WTC11 (cell line): ENCODE measurements at regions not wholly inside any gene's neighbourhood (a gene's known extent, or its start where the extent isn't known, plus 50 kb on each side); places are given as distances from the start of the nearest gene placed in this dataset.

ENCODE experiments used
- ATAC-seq: fragments of 200-7000 bp; cut with Tn5 transposase; 2 replicates; pipeline ENCODE4 v1.10.0; 2021; ENCODE audit warnings: mild to moderate bottlenecking, moderate library complexity
- CTCF ChIA-PET: fragments of 300-600 bp; sonication (Branson Sonifier 250); formaldehyde crosslinking; loops from one replicate; lab custom pipeline; 2021; ENCODE audit warnings: antibody characterized with exemption; lab: Charles Lee
- POLR2A ChIA-PET: fragments of 350-600 bp; sonication (Branson Sonifier 250); formaldehyde crosslinking; loops from one replicate; lab custom pipeline; 2021; ENCODE audit warnings: antibody characterized with exemption; lab: Charles Lee
- DNase-seq: peaks from one replicate; pipeline ENCODE4 v3.0.0; 2021; ENCODE audit warnings: low spot score
- H3K27ac Mint-ChIP-seq: 2 replicates; pipeline ENCODE4 v1.8.0; 2021; ENCODE audit warnings: mixed read lengths
- H3K27me3 Mint-ChIP-seq: 2 replicates; pipeline ENCODE4 v1.8.0; 2021; ENCODE audit warnings: low read depth, mild to moderate bottlenecking, moderate library complexity, mixed read lengths
- H3K36me3 Mint-ChIP-seq: 2 replicates; pipeline ENCODE4 v1.8.0; 2021; ENCODE audit warnings: mixed read lengths
- H3K4me1 Mint-ChIP-seq: 2 replicates; pipeline ENCODE4 v1.8.0; 2022; ENCODE audit warnings: mixed read lengths
- H3K4me3 Mint-ChIP-seq: 2 replicates; pipeline ENCODE4 v1.8.0; 2021; ENCODE audit warnings: mild to moderate bottlenecking, moderate library complexity, mixed read lengths
- H3K9me3 Mint-ChIP-seq: 2 replicates; pipeline ENCODE4 v1.8.0; 2021; ENCODE audit warnings: mixed read lengths
- AFF4 ChIP-seq: sonication (generic); formaldehyde crosslinking; IDR thresholded peaks from 2 replicates; pipeline ENCODE4 v1.8.1; 2023; ENCODE audit warnings: mild to moderate bottlenecking, missing genetic modification reagents, borderline replicate concordance
- ARID4B ChIP-seq: sonication (generic); formaldehyde crosslinking; IDR thresholded peaks from 2 replicates; pipeline ENCODE4 v1.8.0; 2023; ENCODE audit warnings: missing genetic modification reagents, mild to moderate bottlenecking, borderline replicate concordance
- E2F4 ChIP-seq: sonication (generic); formaldehyde crosslinking; IDR thresholded peaks from 2 replicates; pipeline ENCODE4 v1.8.1; 2022; ENCODE audit warnings: low read depth, mild to moderate bottlenecking, moderate library complexity, missing genetic modification reagents, borderline replicate concordance
- ETV6 ChIP-seq: sonication (generic); formaldehyde crosslinking; IDR thresholded peaks from 2 replicates; pipeline ENCODE4 v1.8.1; 2022; ENCODE audit warnings: mild to moderate bottlenecking, missing genetic modification reagents
- GABPB1 ChIP-seq: sonication (generic); formaldehyde crosslinking; IDR thresholded peaks from 2 replicates; pipeline ENCODE4 v1.8.1; 2023; ENCODE audit warnings: mild to moderate bottlenecking, missing genetic modification reagents
- MLX ChIP-seq: sonication (generic); formaldehyde crosslinking; IDR thresholded peaks from 2 replicates; pipeline ENCODE4 v1.8.1; 2023; ENCODE audit warnings: mild to moderate bottlenecking, missing genetic modification reagents, moderate library complexity
- NFATC4 ChIP-seq: fragments of 250-450 bp; sonication (Bioruptor Pico); IDR thresholded peaks from 2 replicates; pipeline ENCODE4 v1.9.0; 2021; ENCODE audit warnings: mild to moderate bottlenecking
- NFE2L1 ChIP-seq: sonication (generic); formaldehyde crosslinking; IDR thresholded peaks from 2 replicates; pipeline ENCODE4 v1.8.1; 2023; ENCODE audit warnings: missing genetic modification reagents
- PRRX2 ChIP-seq: fragments of 250-450 bp; sonication (Bioruptor Pico); IDR thresholded peaks from 2 replicates; pipeline ENCODE4 v1.8.0; 2021; ENCODE audit warnings: mild to moderate bottlenecking
- RELA ChIP-seq: sonication (generic); formaldehyde crosslinking; IDR thresholded peaks from 2 replicates; pipeline ENCODE4 v1.8.1; 2022; ENCODE audit warnings: missing genetic modification reagents, mild to moderate bottlenecking, borderline replicate concordance
- SMAD4 ChIP-seq: sonication (generic); formaldehyde crosslinking; IDR thresholded peaks from 2 replicates; pipeline ENCODE4 v1.8.0; 2022; ENCODE audit warnings: mild to moderate bottlenecking, missing genetic modification reagents
- TCF7 ChIP-seq: sonication (generic); formaldehyde crosslinking; IDR thresholded peaks from 2 replicates; pipeline ENCODE4 v1.8.0; 2022; ENCODE audit warnings: mild to moderate bottlenecking, low read depth, missing genetic modification reagents, moderate library complexity
- ZBTB21 ChIP-seq: sonication (generic); formaldehyde crosslinking; IDR thresholded peaks from 2 replicates; pipeline ENCODE4 v1.8.1; 2023; ENCODE audit warnings: mild to moderate bottlenecking, missing genetic modification reagents, borderline replicate concordance
- ZNF121 ChIP-seq: sonication (generic); formaldehyde crosslinking; IDR thresholded peaks from 2 replicates; pipeline ENCODE4 v1.8.0; 2023; ENCODE audit warnings: missing genetic modification reagents
- ZNF263 ChIP-seq: sonication (generic); formaldehyde crosslinking; IDR thresholded peaks from 2 replicates; pipeline ENCODE4 v1.8.1; 2022; ENCODE audit warnings: low read depth, mild to moderate bottlenecking, moderate library complexity, missing genetic modification reagents
- ZNF423 ChIP-seq: fragments of 250-450 bp; sonication (Bioruptor Pico); IDR thresholded peaks from 2 replicates; pipeline ENCODE4 v2.1.2; 2022; ENCODE audit warnings: mild to moderate bottlenecking, moderate library complexity
- TF ChIP-seq, protein P1 (sequence below): sonication (generic); formaldehyde crosslinking; IDR thresholded peaks from 2 replicates; pipeline ENCODE4 v1.8.0; 2022; ENCODE audit warnings: mild to moderate bottlenecking, missing genetic modification reagents
- TF ChIP-seq, protein P2 (sequence below): sonication (generic); formaldehyde crosslinking; IDR thresholded peaks from 2 replicates; pipeline ENCODE4 v1.8.1; 2022; ENCODE audit warnings: low read depth, missing genetic modification reagents, borderline replicate concordance

DNA sequence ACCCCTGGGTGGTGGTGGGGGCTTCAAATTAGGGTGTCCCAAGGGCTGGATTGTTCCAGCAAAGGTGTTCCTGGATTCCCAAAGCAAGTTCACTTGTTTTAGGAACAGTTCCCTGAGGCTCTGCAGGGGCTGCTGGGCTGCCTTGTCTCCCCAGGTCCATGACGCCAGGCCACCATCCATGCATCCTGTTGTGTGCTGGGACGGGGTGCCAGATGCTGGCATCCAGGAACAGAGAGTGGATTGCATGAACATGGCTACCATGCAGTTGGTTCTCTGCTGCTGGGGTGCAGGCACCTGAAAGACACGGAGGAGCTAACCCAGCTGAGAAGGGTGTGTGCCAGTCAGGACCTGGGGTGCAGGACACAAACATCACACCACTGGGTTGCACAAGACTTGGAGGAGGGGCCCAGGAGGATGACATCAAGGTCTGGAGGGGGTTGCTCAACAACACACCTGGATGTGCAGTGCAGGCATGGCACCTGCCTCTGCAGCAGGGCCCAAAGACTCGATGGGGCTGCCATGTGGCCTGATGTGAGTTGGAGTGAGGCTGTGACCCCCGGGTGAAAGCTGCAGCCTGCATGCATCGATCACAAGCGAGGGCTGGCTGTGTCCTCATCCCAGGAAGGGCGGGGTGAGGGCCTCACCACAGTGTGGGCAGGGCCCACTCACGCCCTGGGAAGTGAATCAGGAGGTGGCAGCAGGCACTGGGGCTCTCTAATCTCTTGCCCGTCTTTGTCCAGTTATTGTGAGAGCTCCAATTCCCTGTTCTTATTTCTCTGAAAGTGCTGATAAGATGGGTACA lies 74.0 kb upstream of the CLDN5 start (continued):
- no peak for TF ChIP-seq NFE2L1 (CRISPR knock-in tag)
- TF ChIP-seq MLX = no peak
- TF ChIP-seq ARID4B = no peak
- TF ChIP-seq NFATC4 (CRISPR knock-in tag) = no peak
- no peak for TF ChIP-seq ZBTB21 (CRISPR knock-in tag)
- no peak for TF ChIP-seq ZNF263
- TF ChIP-seq, protein P1, sequence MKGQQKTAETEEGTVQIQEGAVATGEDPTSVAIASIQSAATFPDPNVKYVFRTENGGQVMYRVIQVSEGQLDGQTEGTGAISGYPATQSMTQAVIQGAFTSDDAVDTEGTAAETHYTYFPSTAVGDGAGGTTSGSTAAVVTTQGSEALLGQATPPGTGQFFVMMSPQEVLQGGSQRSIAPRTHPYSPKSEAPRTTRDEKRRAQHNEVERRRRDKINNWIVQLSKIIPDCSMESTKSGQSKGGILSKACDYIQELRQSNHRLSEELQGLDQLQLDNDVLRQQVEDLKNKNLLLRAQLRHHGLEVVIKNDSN (CRISPR knock-in tag) = no peak
- TF ChIP-seq, protein P2, sequence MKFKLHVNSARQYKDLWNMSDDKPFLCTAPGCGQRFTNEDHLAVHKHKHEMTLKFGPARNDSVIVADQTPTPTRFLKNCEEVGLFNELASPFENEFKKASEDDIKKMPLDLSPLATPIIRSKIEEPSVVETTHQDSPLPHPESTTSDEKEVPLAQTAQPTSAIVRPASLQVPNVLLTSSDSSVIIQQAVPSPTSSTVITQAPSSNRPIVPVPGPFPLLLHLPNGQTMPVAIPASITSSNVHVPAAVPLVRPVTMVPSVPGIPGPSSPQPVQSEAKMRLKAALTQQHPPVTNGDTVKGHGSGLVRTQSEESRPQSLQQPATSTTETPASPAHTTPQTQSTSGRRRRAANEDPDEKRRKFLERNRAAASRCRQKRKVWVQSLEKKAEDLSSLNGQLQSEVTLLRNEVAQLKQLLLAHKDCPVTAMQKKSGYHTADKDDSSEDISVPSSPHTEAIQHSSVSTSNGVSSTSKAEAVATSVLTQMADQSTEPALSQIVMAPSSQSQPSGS (CRISPR knock-in tag) = no peak

DNA sequence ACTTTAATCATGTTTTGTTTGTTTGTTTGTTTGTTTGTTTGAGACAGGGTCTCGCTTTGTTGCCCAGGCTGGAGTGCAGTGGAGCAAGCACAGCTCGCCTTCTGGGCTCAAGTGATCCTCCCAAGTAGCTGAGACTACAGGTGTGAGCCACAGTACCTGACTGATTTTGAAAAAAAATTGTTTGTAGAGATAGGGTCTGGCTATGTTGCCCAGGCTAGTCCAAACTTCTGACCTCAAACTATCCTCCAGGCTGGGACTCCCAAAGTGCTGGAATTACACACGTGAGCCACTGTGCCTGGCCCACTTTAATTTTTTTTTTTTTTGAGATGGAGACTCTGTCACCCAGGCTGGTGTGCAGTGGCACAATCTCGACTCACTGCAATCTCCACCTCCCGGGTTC lies 74.8 kb upstream of the CLDN5 start:
- no peaks in the 10 kb centered on the region for H3K36me3 Mint-ChIP-seq
- ATAC-seq (no peak), DNase-seq (no peak)
- H3K27me3 Mint-ChIP-seq = no peaks in the 10 kb centered on the region
- H3K4me3 Mint-ChIP-seq = no peak overlapping the region
- H3K4me1 Mint-ChIP-seq = peaks cover 9% of the 10 kb centered on the region
- CTCF ChIA-PET = interaction anchor here (0.7 to 1.3 kb wide), 3 partner anchors 9 to 332 kb away, joined by 3 to 5 read pairs (median 4); no protein-coding TSS in a partner anchor
- 0 out of 2 replicates have a peak, but pooled peaks have one; percentile 12 for TF ChIP-seq ZNF121 (CRISPR knock-in tag)
- no peak for TF ChIP-seq NFE2L1 (CRISPR knock-in tag)
- POLR2A ChIA-PET = no interaction called here
- H3K9me3 Mint-ChIP-seq = no peaks in the 10 kb centered on the region
- no peak overlapping the region for H3K27ac Mint-ChIP-seq

- no peaks in the 10 kb centered on the region for H3K9me3 Mint-ChIP-seq
- ChIA-PET POLR2A (interaction anchor here (0.6 kb wide), 1 partner anchor 77 kb away, joined by 3 read pairs; no protein-coding TSS in a partner anchor), CTCF (interaction anchor here (0.6 to 1.0 kb wide), 4 partner anchors 29 to 331 kb away, joined by 3 to 5 read pairs (median 4); no protein-coding TSS in a partner anchor)
- no peak overlapping the region for H3K27ac Mint-ChIP-seq
- ATAC-seq (no peak), DNase-seq (no peak)
- H3K27me3 Mint-ChIP-seq = no peaks in the 10 kb centered on the region
- no peak overlapping the region for H3K4me3 Mint-ChIP-seq
- peaks cover 9% of the 10 kb centered on the region for H3K4me1 Mint-ChIP-seq
- no peaks in the 10 kb centered on the region for H3K36me3 Mint-ChIP-seq
- TF ChIP-seq ZNF121 (CRISPR knock-in tag) = no peak
- TF ChIP-seq ZNF423 = no peak
- no peak for TF ChIP-seq GABPB1
- TF ChIP-seq ETV6 (CRISPR knock-in tag) = no peak
- no peak for TF ChIP-seq AFF4 (CRISPR knock-in tag)
- no peak for TF ChIP-seq ZNF263
- TF ChIP-seq SMAD4 (CRISPR knock-in tag) = no peak
- TF ChIP-seq PRRX2 = no peak
- TF ChIP-seq TCF7 = no peak
- TF ChIP-seq RELA (CRISPR knock-in tag) = no peak
- no peak for TF ChIP-seq NFE2L1 (CRISPR knock-in tag)
- no peak for TF ChIP-seq E2F4
Observed at GRCh38 chr22:19599626-19600243, 75.5 kb upstream of the CLDN5 start.
